ENCODE measurements at regions not wholly inside any gene's neighbourhood (a gene's known extent, or its start where the extent isn't known, plus 50 kb on each side); places are given as distances from the start of the nearest gene placed in this dataset.

DNA sequence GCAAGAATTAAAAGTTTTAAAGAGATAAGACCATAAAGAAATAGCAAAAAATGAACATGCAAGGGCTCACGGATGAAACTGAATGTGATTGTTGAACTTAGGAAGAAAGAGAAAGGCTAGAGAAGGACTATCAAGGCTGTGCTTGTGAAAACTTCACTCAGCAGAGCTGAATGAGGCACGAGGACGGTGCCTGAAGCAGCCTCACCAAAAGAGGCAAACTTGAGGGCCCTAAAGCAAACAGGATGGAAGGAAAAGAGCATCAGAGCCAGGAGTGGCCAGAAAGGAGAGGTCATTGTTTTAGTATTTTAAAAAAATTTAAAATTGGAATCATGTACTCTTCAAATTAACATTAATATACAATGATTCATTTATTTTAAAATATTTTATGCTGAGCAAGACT, 191.2 kb upstream of the SOX14 start:
- Histone ChIP-seq H3K9me1 (ENCODE audit: insufficient read depth, low read length) (no peaks in the 10 kb centered on the region), H3K23ac (ENCODE audit: low read depth, low read length) (no peak overlapping the region), H3K4me1 (ENCODE audit: control insufficient read depth, insufficient read depth, low read length) (no peaks in the 10 kb centered on the region), H2AFZ (replicated peaks; ENCODE audit: low read length, poor library complexity) (no peak overlapping the region), H3K27ac (ENCODE audit: insufficient read depth, low read length) (no peak overlapping the region), H3K9ac (ENCODE audit: low read depth, low read length) (no peak overlapping the region), H4K5ac (ENCODE audit: low read depth, low read length) (no peak overlapping the region), H2BK20ac (ENCODE audit: low read depth, low read length) (no peak overlapping the region), H2AK5ac (ENCODE audit: low read depth, low read length) (no peak overlapping the region), H2BK5ac (ENCODE audit: low read depth, low read length, poor library complexity, severe bottlenecking) (no peak overlapping the region), H3K14ac (replicated peaks; ENCODE audit: low read depth, low read length) (no peak overlapping the region), H3K4ac (ENCODE audit: low read depth, low read length) (no peak overlapping the region), H2BK15ac (ENCODE audit: low read depth, low read length) (no peak overlapping the region), H3K36me3 (ENCODE audit: control insufficient read depth, insufficient read depth, low read length) (no peaks in the 10 kb centered on the region), H3K79me1 (ENCODE audit: low read depth in 1 of 2, low read length in 2 of 2) (no peaks in the 10 kb centered on the region), H3K4me2 (ENCODE audit: low read depth, low read length) (no peak overlapping the region), H4K20me1 (ENCODE audit: insufficient read depth, low read length) (no peaks in the 10 kb centered on the region), H2BK120ac (ENCODE audit: low read depth, low read length) (no peak overlapping the region), H3K56ac (ENCODE audit: extremely low read depth, insufficient read depth, low read length) (no peak overlapping the region), H3K4me3 (ENCODE audit: insufficient read depth, low read depth, low read length) (no peak overlapping the region), H3K27me3 (ENCODE audit: control insufficient read depth, insufficient read depth, low read length) (no peaks in the 10 kb centered on the region), H4K91ac (ENCODE audit: insufficient read depth, low read depth, low read length) (no peak overlapping the region), H4K8ac (ENCODE audit: low read depth in 2 of 2, low read length in 2 of 2) (no peak overlapping the region), H2AK9ac (replicated peaks; ENCODE audit: low read depth, low read length, poor library complexity) (no peak overlapping the region), H3K9me3 (ENCODE audit: control insufficient read depth, insufficient read depth, low read length) (peaks cover 10% of the 10 kb centered on the region), H3K18ac (ENCODE audit: low read depth, low read length) (no peak overlapping the region)
- no peak for ATAC-seq (ENCODE audit: low read depth)
- TF ChIP-seq MXI1 (IDR thresholded peaks at IDR 0.05; ENCODE audit: borderline replicate concordance, low read depth, low read length), result no peak
- no peak for TF ChIP-seq CHD1 (IDR thresholded peaks at IDR 0.05; ENCODE audit: low read depth, low read length)
- no peak for TF ChIP-seq BHLHE40 (IDR thresholded peaks at IDR 0.05; ENCODE audit: low read depth, low read length)
- WGBS, 2 experiments (ENCODE audit: extremely low coverage in 2 of 2, insufficient read length in 1 of 2), result 0% methylated on average over 2 of the region's 3 CpGs; no CpG with 5 or more reads in 1 of the 2 experiments
- in situ Hi-C loops (cut with MboI; ENCODE audit: low sequenced_read_pairs) (no loop called here), intact Hi-C loops (cut with micrococcal nuclease) (no loop called here), dilution Hi-C loops (cut with HindIII; ENCODE audit: low sequenced_read_pairs, unreplicated experiment) (no loop called here)
- POLR2A ChIA-PET (ENCODE audit: unreplicated experiment), result no interaction called here
- CTCF ChIA-PET, result no interaction called here
- no peak for DNase-seq
- no TSS peak for BruUV-seq (replicated peaks)
